Astrocyte of the spinal cord (primary cell): ENCODE measurements at regions not wholly inside any gene's neighbourhood (a gene's known extent, or its start where the extent isn't known, plus 50 kb on each side); places are given as distances from the start of the nearest gene placed in this dataset.

Experiments used
- DNase-seq: peaks from one replicate; pipeline ENCODE4 v3.0.0; 2011; ENCODE audit warnings: low read depth, low spot score
- H3K4me3 ChIP-seq: 2 replicates; pipeline ENCODE4 v1.5.1; 2011; ENCODE audit warnings: low read depth, mild to moderate bottlenecking, low read length, moderate library complexity
- CTCF ChIP-seq: IDR thresholded peaks from 2 replicates; pipeline ENCODE4 v1.5.1; 2012; ENCODE audit warnings: low read depth, mild to moderate bottlenecking, low read length, inconsistent platforms
- in situ Hi-C: cut with HindIII; loops from 2 replicates; pipeline ENCODE4 v1.10.0; 2017; ENCODE audit warnings: low sequenced_read_pairs

GRCh38 chr2:193520709-193521458, 1326.2 kb upstream of the TMEFF2 start:
- DNase-seq: no peak
- H3K4me3 ChIP-seq: no peak overlapping the region
- TF ChIP-seq CTCF: no peak
- in situ Hi-C loops: no loop called here

GRCh38 chr2:193518041-193518817, 1323.5 kb upstream of the TMEFF2 start:
- no peak for TF ChIP-seq CTCF
- DNase-seq: peak; percentile 87
- in situ Hi-C loops: no loop called here
- no peak overlapping the region for H3K4me3 ChIP-seq

GRCh38 chr2:193517615-193518014, 1322.9 kb upstream of the TMEFF2 start:
- in situ Hi-C loops: no loop called here

GRCh38 chr2:193506035-193506434, 1311.3 kb upstream of the TMEFF2 start:
- in situ Hi-C loops: no loop called here
- DNase-seq: no peak
- TF ChIP-seq CTCF: no peak
- no peak overlapping the region for H3K4me3 ChIP-seq

More at GRCh38 chr2:193517615-193518014, 1322.9 kb upstream of the TMEFF2 start:
- no peak for TF ChIP-seq CTCF
- H3K4me3 ChIP-seq: no peak overlapping the region
- no peak for DNase-seq

GRCh38 chr2:193505620-193506019, 1310.9 kb upstream of the TMEFF2 start:
- no peak for DNase-seq
- TF ChIP-seq CTCF: no peak
- in situ Hi-C loops: no loop called here
- H3K4me3 ChIP-seq: no peak overlapping the region

- TF ChIP-seq CTCF: no peak
- in situ Hi-C loops: no loop called here
- no peak overlapping the region for H3K4me3 ChIP-seq
- DNase-seq: no peak
Measured at GRCh38 chr2:193502363-193503035, 1307.8 kb upstream of the TMEFF2 start.
